Loucy (cell line): ENCODE measurements at regions not wholly inside any gene's neighbourhood (a gene's known extent, or its start where the extent isn't known, plus 50 kb on each side); places are given as distances from the start of the nearest gene placed in this dataset.

Source experiments
- H2AFZ ChIP-seq: fragments of 200-600 bp; sonication (generic); 2 replicates; pipeline ENCODE4 v1.6.0; 2016; ENCODE audit warnings: antibody characterized with exemption, mild to moderate bottlenecking, low read length, moderate library complexity
- H3F3A ChIP-seq: fragments of 200-600 bp; 2 replicates; pipeline ENCODE4 v1.6.0; 2016; ENCODE audit warnings: antibody characterized with exemption, low read depth, mild to moderate bottlenecking
- H3K27me3 ChIP-seq: fragments of 200-600 bp; sonication (generic); 2 replicates; pipeline ENCODE4 v1.6.1; 2014; ENCODE audit warnings: low read length, mild to moderate bottlenecking; ENCODE audit not compliant: insufficient read depth, poor library complexity, severe bottlenecking
- H3K36me3 ChIP-seq: fragments of 200-600 bp; sonication (generic); 2 replicates; pipeline ENCODE4 v1.6.1; 2016; ENCODE audit warnings: low read length; ENCODE audit not compliant: insufficient read depth
- H3K4me1 ChIP-seq: fragments of 200-600 bp; sonication (generic); 2 replicates; pipeline ENCODE4 v1.5.1; 2014; ENCODE audit warnings: low read length, mild to moderate bottlenecking; ENCODE audit not compliant: insufficient read depth, poor library complexity, severe bottlenecking
- H3K4me2 ChIP-seq: fragments of 200-600 bp; sonication (generic); 2 replicates; pipeline ENCODE4 v1.6.0; 2014; ENCODE audit warnings: antibody characterized with exemption, low read length, low read depth, mild to moderate bottlenecking; ENCODE audit not compliant: poor library complexity, severe bottlenecking
- H3K4me3 ChIP-seq: fragments of 200-600 bp; sonication (generic); 2 replicates; pipeline ENCODE4 v1.5.1; 2014; ENCODE audit warnings: low read length, mild to moderate bottlenecking, mixed read lengths; ENCODE audit not compliant: poor library complexity, severe bottlenecking
- H3K79me2 ChIP-seq: fragments of 200-600 bp; sonication (generic); 2 replicates; pipeline ENCODE4 v1.6.1; 2014; ENCODE audit warnings: low read length; ENCODE audit not compliant: insufficient read depth
- H3K9ac ChIP-seq: fragments of 200-600 bp; sonication (generic); 2 replicates; pipeline ENCODE4 v1.6.0; 2014; ENCODE audit warnings: mild to moderate bottlenecking, low read depth, low read length, moderate library complexity; ENCODE audit not compliant: poor library complexity, severe bottlenecking
- H3K9me2 ChIP-seq: fragments of 200-600 bp; sonication (generic); replicated peaks from 2 replicates; pipeline ENCODE4 v1.6.1; 2016; ENCODE audit warnings: low read depth, low read length, mixed read lengths
- H3K9me3 ChIP-seq: fragments of 200-600 bp; sonication (generic); 2 replicates; pipeline ENCODE4 v1.6.1; 2014; ENCODE audit warnings: mild to moderate bottlenecking, antibody characterized with exemption, low read length, low read depth; ENCODE audit not compliant: insufficient read depth
- H4K20me1 ChIP-seq: fragments of 200-600 bp; sonication (generic); 2 replicates; pipeline ENCODE4 v1.6.0; 2014; ENCODE audit warnings: antibody characterized with exemption, low read length, mild to moderate bottlenecking; ENCODE audit not compliant: insufficient read depth, poor library complexity, severe bottlenecking
- EZH2phosphoT487 ChIP-seq: fragments of 200-600 bp; IDR thresholded peaks from 2 replicates; pipeline ENCODE4 v1.6.1; 2018; ENCODE audit warnings: antibody characterized with exemption, mild to moderate bottlenecking, moderate library complexity, borderline replicate concordance
- TF ChIP-seq, protein P1 (sequence below): fragments of 200-600 bp; sonication (generic); conservative IDR thresholded peaks from 2 replicates; pipeline ENCODE4 v1.5.1; 2014; ENCODE audit warnings: mild to moderate bottlenecking, antibody characterized with exemption, low read length

DNA sequence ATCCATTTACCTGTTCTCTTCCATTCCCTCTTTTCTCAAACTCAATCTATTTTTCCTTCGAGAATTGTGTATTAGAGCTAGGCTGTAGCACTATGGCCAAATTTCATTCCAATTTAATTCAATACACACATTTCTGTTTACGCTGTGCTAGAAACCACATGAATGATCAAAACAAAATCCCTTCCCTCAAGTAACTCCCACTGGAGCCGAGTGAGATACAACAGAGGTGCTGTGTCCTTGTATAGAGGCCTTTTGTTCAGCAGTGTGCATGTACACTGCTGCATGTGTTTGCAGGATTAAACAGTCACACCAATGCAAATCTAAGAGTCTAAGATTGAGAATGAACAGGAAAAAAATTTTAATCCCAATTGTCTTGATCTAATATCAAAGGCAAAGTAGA is 734.2 kb downstream of the RAPGEF2 start:
- Histone ChIP-seq H4K20me1 (no peaks in the 10 kb centered on the region), H3K9ac (no peak overlapping the region), H3K27me3 (no peaks in the 10 kb centered on the region), H3K9me2 (no peaks in the 10 kb centered on the region), H3K79me2 (no peaks in the 10 kb centered on the region), H3K4me2 (no peak overlapping the region), H3K4me3 (no peak overlapping the region), H3F3A (no peaks in the 10 kb centered on the region), H3K4me1 (no peaks in the 10 kb centered on the region), H2AFZ (no peak overlapping the region), H3K9me3 (no peaks in the 10 kb centered on the region), H3K36me3 (no peaks in the 10 kb centered on the region)
- TF ChIP-seq, protein P1, sequence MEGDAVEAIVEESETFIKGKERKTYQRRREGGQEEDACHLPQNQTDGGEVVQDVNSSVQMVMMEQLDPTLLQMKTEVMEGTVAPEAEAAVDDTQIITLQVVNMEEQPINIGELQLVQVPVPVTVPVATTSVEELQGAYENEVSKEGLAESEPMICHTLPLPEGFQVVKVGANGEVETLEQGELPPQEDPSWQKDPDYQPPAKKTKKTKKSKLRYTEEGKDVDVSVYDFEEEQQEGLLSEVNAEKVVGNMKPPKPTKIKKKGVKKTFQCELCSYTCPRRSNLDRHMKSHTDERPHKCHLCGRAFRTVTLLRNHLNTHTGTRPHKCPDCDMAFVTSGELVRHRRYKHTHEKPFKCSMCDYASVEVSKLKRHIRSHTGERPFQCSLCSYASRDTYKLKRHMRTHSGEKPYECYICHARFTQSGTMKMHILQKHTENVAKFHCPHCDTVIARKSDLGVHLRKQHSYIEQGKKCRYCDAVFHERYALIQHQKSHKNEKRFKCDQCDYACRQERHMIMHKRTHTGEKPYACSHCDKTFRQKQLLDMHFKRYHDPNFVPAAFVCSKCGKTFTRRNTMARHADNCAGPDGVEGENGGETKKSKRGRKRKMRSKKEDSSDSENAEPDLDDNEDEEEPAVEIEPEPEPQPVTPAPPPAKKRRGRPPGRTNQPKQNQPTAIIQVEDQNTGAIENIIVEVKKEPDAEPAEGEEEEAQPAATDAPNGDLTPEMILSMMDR, result no peak
- TF ChIP-seq EZH2phosphoT487, result no peak

- Histone ChIP-seq H3F3A (no peaks in the 10 kb centered on the region), H3K9ac (no peak overlapping the region), H3K79me2 (no peaks in the 10 kb centered on the region), H3K27me3 (no peaks in the 10 kb centered on the region), H3K9me3 (no peaks in the 10 kb centered on the region), H3K4me3 (no peak overlapping the region), H3K4me2 (no peak overlapping the region), H3K4me1 (no peaks in the 10 kb centered on the region), H2AFZ (no peak overlapping the region), H3K9me2 (no peaks in the 10 kb centered on the region), H3K36me3 (no peaks in the 10 kb centered on the region), H4K20me1 (no peaks in the 10 kb centered on the region)
- no peak for TF ChIP-seq EZH2phosphoT487
- TF ChIP-seq, protein P1, result no peak
Measured at GRCh38 chr4:159855731-159856130, 752.9 kb downstream of the RAPGEF2 start.

DNA sequence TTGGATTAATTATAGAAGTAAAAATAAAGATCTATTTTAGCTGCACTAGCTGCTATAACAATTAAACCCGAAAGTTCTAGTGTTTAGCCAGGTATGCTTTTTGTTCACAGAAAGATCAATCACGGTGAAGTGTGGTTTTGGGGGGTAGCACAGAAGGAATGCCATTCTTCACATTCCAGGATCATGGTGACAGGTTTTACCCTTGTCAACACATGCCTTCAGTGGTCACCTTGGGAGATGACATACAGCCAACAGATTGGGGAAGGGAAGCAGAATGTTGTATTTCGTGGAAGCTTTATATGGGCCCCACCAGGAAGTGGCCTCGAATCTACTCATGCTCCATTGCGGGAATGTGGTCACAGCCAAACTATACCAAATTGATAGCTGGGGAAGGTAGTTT is 753.6 kb downstream of the RAPGEF2 start:
- no peaks in the 10 kb centered on the region for H3K79me2 ChIP-seq
- H4K20me1 ChIP-seq, result no peaks in the 10 kb centered on the region
- no peaks in the 10 kb centered on the region for H3K36me3 ChIP-seq
- TF ChIP-seq, protein P1, result no peak
- H3K9me3 ChIP-seq, result no peaks in the 10 kb centered on the region
- H3F3A ChIP-seq, result no peaks in the 10 kb centered on the region
- no peak overlapping the region for H3K4me3 ChIP-seq
- no peaks in the 10 kb centered on the region for H3K27me3 ChIP-seq
- no peak overlapping the region for H2AFZ ChIP-seq
- H3K4me1 ChIP-seq, result no peaks in the 10 kb centered on the region
- no peaks in the 10 kb centered on the region for H3K9me2 ChIP-seq
- H3K4me2 ChIP-seq, result no peak overlapping the region
- no peak overlapping the region for H3K9ac ChIP-seq
